Body of pancreas (tissue), 4 donors: ENCODE measurements at regions not wholly inside any gene's neighbourhood (a gene's known extent, or its start where the extent isn't known, plus 50 kb on each side); places are given as distances from the start of the nearest gene placed in this dataset.

Experiments
- ATAC-seq: fragments of 150-250 bp; one replicate; pipeline ENCODE4 v1.9.1; 2016
- DNase-seq, 4 donors: peaks; one replicate each; pipeline ENCODE4 v3.0.0-alpha.2; 2019
- H3K27ac ChIP-seq, 4 donors: fragments of 200-600 bp; sonication (generic); 1 replicate in 3 of 4; 2 replicates in 1 of 4; pipeline versions ENCODE4 v1.5.1 to v1.6.1; 2016 to 2019; ENCODE audit warnings: mild to moderate bottlenecking in 1 of 4, mixed read lengths in 1 of 4, moderate library complexity in 1 of 4
- H3K27me3 ChIP-seq, 2 donors: fragments of 200-600 bp; sonication (generic); one replicate each; pipeline ENCODE4 v1.6.0; 2016; ENCODE audit warnings: mild to moderate bottlenecking in 1 of 2
- H3K36me3 ChIP-seq, 2 donors: fragments of 200-600 bp; sonication (generic); replicated peaks in 1 of 2; 2 replicates each; pipeline ENCODE4 v1.5.1; 2016; ENCODE audit warnings: low read depth in 2 of 2; ENCODE audit not compliant: insufficient read depth in 1 of 2
- H3K4me1 ChIP-seq: fragments of 200-600 bp; sonication (generic); one replicate; pipeline ENCODE4 v1.6.0; 2016
- H3K4me3 ChIP-seq, 2 donors: fragments of 200-600 bp; sonication (generic); 1 replicate in 1 of 2; 2 replicates in 1 of 2; pipeline ENCODE4 v1.5.1; 2016 to 2019
- H3K9me3 ChIP-seq, 3 donors: fragments of 200-600 bp; sonication (generic); 1 replicate in 2 of 3; 2 replicates in 1 of 3; pipeline ENCODE4 v1.5.1; 2016
- POLR2A ChIP-seq, 3 donors: fragments of 450-650 bp; IDR thresholded peaks; one replicate each; pipeline ENCODE4 v1.6.1; 2016; ENCODE audit warnings: antibody characterized with exemption in 3 of 3, mild to moderate bottlenecking in 2 of 3
- WGBS, 2 donors: methylation state at CpG; one replicate each; pipeline ENCODE4 v1.1.5; 2017; 5-methylcytosine and 5-hydroxymethylcytosine counted together
- intact Hi-C: fragments of 100-400 bp; cut with DNase I; formaldehyde crosslinking; loops from one replicate; pipeline ENCODE4 v1.15.1; 2023
- TF ChIP-seq, protein P1 (sequence below), 7 experiments: fragments of 450-650 bp in 4 of 7; fragments of 200-600 bp in 3 of 7; sonication (generic) in 3 of 7; IDR thresholded peaks; one replicate each; pipeline ENCODE4 v1.5.1; 2016 to 2019; ENCODE audit warnings: antibody characterized with exemption in 7 of 7

DNA sequence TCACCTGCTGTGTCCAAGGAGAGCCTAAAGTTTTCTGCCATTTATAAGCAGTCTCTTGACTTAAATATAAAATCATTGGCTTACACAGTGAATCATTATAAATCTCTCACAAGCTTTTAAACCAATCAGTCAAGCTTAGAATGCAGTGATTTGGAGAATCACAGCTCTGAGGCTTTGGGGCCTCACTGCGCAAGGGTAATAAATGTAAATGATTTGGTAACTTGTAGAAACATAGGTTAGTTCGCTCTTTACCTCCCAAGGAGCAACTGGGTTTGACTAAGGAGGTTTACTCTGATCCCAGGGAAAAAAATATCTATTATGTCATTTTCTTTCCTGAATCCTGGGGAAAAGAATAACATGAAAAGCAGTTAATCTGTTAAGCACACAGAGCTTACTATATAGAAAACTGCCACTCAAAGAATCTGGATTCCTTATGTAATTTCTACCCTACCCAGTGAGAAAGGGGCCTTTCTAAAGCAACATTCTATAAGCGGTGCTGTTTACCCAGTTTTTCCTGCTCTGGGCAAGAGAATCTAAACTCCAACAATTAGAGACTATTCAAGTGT, 128.2 kb downstream of the MZT1 start:
- DNase-seq (no peak), ATAC-seq (no peak)
- Histone ChIP-seq H3K4me3 (no peak overlapping the region), H3K27ac (no peak overlapping the region), H3K4me1 (no peaks in the 10 kb centered on the region), H3K9me3 (no peaks in the 10 kb centered on the region), H3K36me3 (no peaks in the 10 kb centered on the region), H3K27me3 (no peaks in the 10 kb centered on the region)
- WGBS, 2 donors: 60 to 76% methylated on average over 3 of the region's 3 CpGs
- no peak for TF ChIP-seq POLR2A (IDR thresholded peaks at IDR 0.05)
- TF ChIP-seq, protein P1, sequence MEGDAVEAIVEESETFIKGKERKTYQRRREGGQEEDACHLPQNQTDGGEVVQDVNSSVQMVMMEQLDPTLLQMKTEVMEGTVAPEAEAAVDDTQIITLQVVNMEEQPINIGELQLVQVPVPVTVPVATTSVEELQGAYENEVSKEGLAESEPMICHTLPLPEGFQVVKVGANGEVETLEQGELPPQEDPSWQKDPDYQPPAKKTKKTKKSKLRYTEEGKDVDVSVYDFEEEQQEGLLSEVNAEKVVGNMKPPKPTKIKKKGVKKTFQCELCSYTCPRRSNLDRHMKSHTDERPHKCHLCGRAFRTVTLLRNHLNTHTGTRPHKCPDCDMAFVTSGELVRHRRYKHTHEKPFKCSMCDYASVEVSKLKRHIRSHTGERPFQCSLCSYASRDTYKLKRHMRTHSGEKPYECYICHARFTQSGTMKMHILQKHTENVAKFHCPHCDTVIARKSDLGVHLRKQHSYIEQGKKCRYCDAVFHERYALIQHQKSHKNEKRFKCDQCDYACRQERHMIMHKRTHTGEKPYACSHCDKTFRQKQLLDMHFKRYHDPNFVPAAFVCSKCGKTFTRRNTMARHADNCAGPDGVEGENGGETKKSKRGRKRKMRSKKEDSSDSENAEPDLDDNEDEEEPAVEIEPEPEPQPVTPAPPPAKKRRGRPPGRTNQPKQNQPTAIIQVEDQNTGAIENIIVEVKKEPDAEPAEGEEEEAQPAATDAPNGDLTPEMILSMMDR (IDR thresholded peaks at IDR 0.05): no peak
- intact Hi-C loops: no loop called here

DNA sequence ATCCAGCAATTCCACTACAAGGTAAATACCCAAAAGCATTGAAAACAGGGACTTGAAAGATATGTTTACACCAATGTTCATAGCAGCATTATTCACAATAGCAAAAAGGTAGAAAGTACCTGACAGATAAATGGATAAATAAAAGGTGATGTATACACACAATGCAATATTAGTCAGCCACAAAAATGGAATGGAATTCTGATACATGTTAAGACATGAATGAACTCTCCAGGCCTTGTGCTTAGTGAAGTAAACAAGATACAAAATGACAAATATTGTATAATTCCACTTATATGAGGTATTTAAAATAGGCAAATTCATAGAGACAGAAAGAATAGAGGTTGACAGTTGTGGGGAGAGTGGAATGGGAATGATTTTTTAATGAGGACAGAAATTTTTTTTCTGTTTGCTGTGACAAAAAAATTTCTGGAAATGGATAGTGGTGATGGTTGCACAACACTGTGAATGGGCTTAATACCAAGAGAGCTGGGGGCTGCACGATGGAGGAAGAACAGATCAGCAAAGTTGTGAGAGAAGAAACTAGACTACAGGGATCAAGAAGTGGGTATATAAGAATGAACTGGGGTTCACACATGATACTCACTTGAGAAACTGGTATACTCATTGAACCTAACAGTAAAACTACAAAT, 137.2 kb downstream of the MZT1 start:
- Histone ChIP-seq H3K36me3 (no peaks in the 10 kb centered on the region), H3K27ac (no peak overlapping the region), H3K4me3 (no peak overlapping the region), H3K9me3 (no peaks in the 10 kb centered on the region), H3K27me3 (no peaks in the 10 kb centered on the region), H3K4me1 (no peaks in the 10 kb centered on the region)
- DNase-seq (no peak), ATAC-seq (no peak)
- TF ChIP-seq, protein P1 (IDR thresholded peaks at IDR 0.05): no peak
- no peak for TF ChIP-seq POLR2A (IDR thresholded peaks at IDR 0.05)
- intact Hi-C loops: no loop called here
- 78 to 83% methylated on average over 1 of the region's 1 CpG for WGBS, 2 donors

DNA sequence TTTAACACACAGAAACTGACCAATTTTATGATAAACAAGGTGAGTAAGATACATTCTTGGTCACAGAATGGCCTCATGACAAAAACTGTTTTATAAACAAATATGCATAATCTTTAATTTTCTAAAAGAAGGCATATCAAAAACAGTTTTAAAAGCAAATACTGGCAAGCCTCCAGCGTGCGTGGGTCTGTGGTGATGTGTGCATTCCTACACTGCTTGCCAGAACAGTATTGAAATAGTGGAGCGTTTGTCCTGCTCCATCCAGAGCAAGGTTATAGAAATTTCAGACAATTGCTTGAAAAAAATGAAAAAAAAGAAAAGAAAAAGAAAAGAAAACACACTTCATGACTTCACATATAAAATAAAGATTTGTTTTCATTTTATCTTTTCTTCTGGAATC, 140.9 kb downstream of the MZT1 start:
- H3K27ac ChIP-seq: no peak overlapping the region
- no peak for ATAC-seq
- 12 to 14% methylated on average over 3 of the region's 3 CpGs for WGBS, 2 donors
- H3K36me3 ChIP-seq: no peaks in the 10 kb centered on the region
- no peaks in the 10 kb centered on the region for H3K9me3 ChIP-seq
- peak in 1 of 4 donors; percentile 9 for DNase-seq
- H3K27me3 ChIP-seq: no peaks in the 10 kb centered on the region
- no peak overlapping the region for H3K4me3 ChIP-seq
- no peaks in the 10 kb centered on the region for H3K4me1 ChIP-seq
- intact Hi-C loops: no loop called here
- TF ChIP-seq, protein P1 (IDR thresholded peaks at IDR 0.05): no peak
- TF ChIP-seq POLR2A (IDR thresholded peaks at IDR 0.05): no peak

DNA sequence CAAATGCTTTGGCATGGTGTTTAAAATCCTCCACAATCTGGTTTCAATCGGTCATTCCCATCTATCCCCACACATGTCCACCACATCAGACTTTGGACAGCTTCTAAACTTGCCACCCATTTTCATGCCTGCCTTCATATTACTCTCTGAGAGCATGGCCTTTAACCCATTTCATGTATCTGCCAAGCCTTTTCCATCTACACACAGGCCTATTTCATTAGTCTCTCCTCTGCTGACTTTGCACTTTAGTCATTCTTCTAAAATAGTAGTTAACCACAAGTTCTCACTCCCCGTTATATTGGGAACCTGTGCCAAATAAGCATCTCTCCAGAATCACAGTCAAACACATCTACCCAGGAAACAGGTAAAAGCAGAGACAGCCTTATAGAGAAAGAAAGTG, 142.2 kb downstream of the MZT1 start:
- no peaks in the 10 kb centered on the region for H3K4me1 ChIP-seq
- DNase-seq (no peak), ATAC-seq (no peak)
- H3K36me3 ChIP-seq: no peaks in the 10 kb centered on the region
- no peak for TF ChIP-seq POLR2A (IDR thresholded peaks at IDR 0.05)
- TF ChIP-seq, protein P1 (IDR thresholded peaks at IDR 0.05): no peak
- H3K9me3 ChIP-seq: no peaks in the 10 kb centered on the region
- 64 to 77% methylated on average over 2 of the region's 2 CpGs for WGBS, 2 donors
- intact Hi-C loops: no loop called here
- H3K4me3 ChIP-seq: no peak overlapping the region
- no peak overlapping the region for H3K27ac ChIP-seq
- no peaks in the 10 kb centered on the region for H3K27me3 ChIP-seq

DNA sequence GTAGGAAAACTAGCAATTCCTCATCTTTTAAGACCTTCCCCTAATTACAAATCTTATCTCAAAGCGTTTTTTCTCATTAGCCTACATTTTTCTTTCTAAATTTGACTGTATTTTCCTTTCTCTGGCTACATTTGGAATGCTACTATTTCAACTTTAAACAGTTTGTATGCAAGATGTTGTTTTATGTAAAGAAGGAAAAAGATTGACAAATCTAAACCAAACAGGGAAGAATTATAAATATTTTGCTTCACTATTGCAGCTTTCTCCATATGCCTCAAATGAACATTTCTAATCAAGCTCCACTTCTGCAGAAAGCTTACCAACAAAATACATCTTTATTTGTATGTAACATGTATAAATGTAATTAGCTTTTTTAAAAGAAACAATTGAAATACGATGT, 156.2 kb downstream of the MZT1 start:
- no peak for TF ChIP-seq POLR2A (IDR thresholded peaks at IDR 0.05)
- TF ChIP-seq, protein P1 (IDR thresholded peaks at IDR 0.05): no peak
- Histone ChIP-seq H3K4me1 (no peaks in the 10 kb centered on the region), H3K27me3 (no peaks in the 10 kb centered on the region), H3K27ac (no peak overlapping the region), H3K4me3 (no peak overlapping the region), H3K36me3 (no peaks in the 10 kb centered on the region), H3K9me3 (no peaks in the 10 kb centered on the region)
- 12 to 18% methylated on average over 2 of the region's 2 CpGs for WGBS, 2 donors
- DNase-seq (no peak), ATAC-seq (no peak)
- intact Hi-C loops: no loop called here
